Activated CD8-positive, alpha-beta T cell treated with anti-CD3 and anti-CD28 coated beads for 36 hours (primary cell): ENCODE measurements at regions not wholly inside any gene's neighbourhood (a gene's known extent, or its start where the extent isn't known, plus 50 kb on each side); places are given as distances from the start of the nearest gene placed in this dataset.
"Not testable (repeated sequence)": the region's sequence is repeated elsewhere in the genome, so short reads cannot be mapped to it uniquely, and the experiment has no call there.

Source experiments
- ATAC-seq: fragments of 200-7000 bp; cut with Tn5 transposase; one replicate; pipeline ENCODE4 v1.10.0; 2021; ENCODE audit warnings: mild to moderate bottlenecking, moderate library complexity
- CTCF ChIA-PET: fragments of 350-600 bp; sonication (Branson Sonifier 250); formaldehyde crosslinking; loops from one replicate; lab custom pipeline; 2021; ENCODE audit warnings: antibody characterized with exemption; lab: Charles Lee
- POLR2A ChIA-PET: fragments of 350-600 bp; sonication (Branson Sonifier 250); formaldehyde crosslinking; loops from one replicate; lab custom pipeline; 2021; ENCODE audit warnings: antibody characterized with exemption; lab: Charles Lee
- DNase-seq: peaks from one replicate; pipeline ENCODE4 v3.0.0-alpha.2; 2020
- H3K27ac Mint-ChIP-seq: one replicate; pipeline ENCODE4 v1.8.0; 2021; ENCODE audit warnings: mild to moderate bottlenecking, mixed read lengths
- H3K27me3 Mint-ChIP-seq: one replicate; pipeline ENCODE4 v1.8.0; 2021; ENCODE audit warnings: mixed read lengths
- H3K36me3 Mint-ChIP-seq: one replicate; pipeline ENCODE4 v1.8.0; 2021; ENCODE audit warnings: low read depth, mixed read lengths
- H3K4me1 Mint-ChIP-seq: one replicate; pipeline ENCODE4 v1.8.0; 2021; ENCODE audit warnings: low read depth, mixed read lengths
- H3K4me3 Mint-ChIP-seq: one replicate; pipeline ENCODE4 v1.8.0; 2021; ENCODE audit warnings: mild to moderate bottlenecking, moderate library complexity, mixed read lengths
- H3K9me3 Mint-ChIP-seq: one replicate; pipeline ENCODE4 v1.8.0; 2021; ENCODE audit warnings: mixed read lengths
- intact Hi-C: fragments of 100-400 bp; cut with micrococcal nuclease; formaldehyde crosslinking; loops from one replicate; pipeline ENCODE4 v1.10.0; 2022
- TF ChIP-seq, protein P1 (sequence below): fragments of 200-600 bp; IDR thresholded peaks from one replicate; pipeline ENCODE4 v1.8.0; 2022; ENCODE audit warnings: antibody characterized with exemption, mild to moderate bottlenecking

- Mint-ChIP-seq H3K9me3 (no peaks in the 10 kb centered on the region), H3K4me1 (no peaks in the 10 kb centered on the region), H3K4me3 (no peak overlapping the region), H3K27ac (no peak overlapping the region), H3K27me3 (peaks cover 8% of the 10 kb centered on the region), H3K36me3 (no peaks in the 10 kb centered on the region)
- intact Hi-C loops: no loop called here
- TF ChIP-seq, protein P1, sequence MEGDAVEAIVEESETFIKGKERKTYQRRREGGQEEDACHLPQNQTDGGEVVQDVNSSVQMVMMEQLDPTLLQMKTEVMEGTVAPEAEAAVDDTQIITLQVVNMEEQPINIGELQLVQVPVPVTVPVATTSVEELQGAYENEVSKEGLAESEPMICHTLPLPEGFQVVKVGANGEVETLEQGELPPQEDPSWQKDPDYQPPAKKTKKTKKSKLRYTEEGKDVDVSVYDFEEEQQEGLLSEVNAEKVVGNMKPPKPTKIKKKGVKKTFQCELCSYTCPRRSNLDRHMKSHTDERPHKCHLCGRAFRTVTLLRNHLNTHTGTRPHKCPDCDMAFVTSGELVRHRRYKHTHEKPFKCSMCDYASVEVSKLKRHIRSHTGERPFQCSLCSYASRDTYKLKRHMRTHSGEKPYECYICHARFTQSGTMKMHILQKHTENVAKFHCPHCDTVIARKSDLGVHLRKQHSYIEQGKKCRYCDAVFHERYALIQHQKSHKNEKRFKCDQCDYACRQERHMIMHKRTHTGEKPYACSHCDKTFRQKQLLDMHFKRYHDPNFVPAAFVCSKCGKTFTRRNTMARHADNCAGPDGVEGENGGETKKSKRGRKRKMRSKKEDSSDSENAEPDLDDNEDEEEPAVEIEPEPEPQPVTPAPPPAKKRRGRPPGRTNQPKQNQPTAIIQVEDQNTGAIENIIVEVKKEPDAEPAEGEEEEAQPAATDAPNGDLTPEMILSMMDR: no peak
- ATAC-seq (no peak), DNase-seq (no peak)
- CTCF ChIA-PET: no interaction called here
- POLR2A ChIA-PET: no interaction called here
These were observed 64.1 kb upstream of the MMS22L start for GRCh38 chr6:97347111-97347510.

DNA sequence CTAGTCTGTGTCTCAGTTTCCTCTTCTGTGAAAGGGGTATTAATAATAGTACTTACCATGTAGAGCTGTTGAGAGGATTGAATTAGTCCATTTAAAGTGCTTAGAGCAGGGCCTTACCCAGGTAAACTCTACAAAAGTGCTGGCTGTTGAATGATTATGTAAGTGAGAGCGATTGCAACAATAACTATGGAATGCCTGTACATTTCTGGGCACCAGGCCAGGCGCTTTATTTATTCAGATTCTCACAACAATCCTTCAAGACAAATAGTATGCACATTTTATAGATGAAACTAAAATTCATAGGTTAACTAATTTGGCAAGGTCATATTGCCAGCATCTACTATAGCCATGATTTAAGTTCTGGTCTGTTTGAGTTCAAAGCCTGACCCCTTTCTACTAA lies 78.3 kb upstream of the MMS22L start:
- intact Hi-C loops: no loop called here
- TF ChIP-seq, protein P1: no peak
- no peak overlapping the region for H3K4me3 Mint-ChIP-seq
- DNase-seq (no peak), ATAC-seq (no peak)
- H3K27ac Mint-ChIP-seq: no peak overlapping the region
- H3K36me3 Mint-ChIP-seq: no peaks in the 10 kb centered on the region
- ChIA-PET POLR2A (no interaction called here), CTCF (no interaction called here)
- H3K9me3 Mint-ChIP-seq: no peaks in the 10 kb centered on the region
- H3K4me1 Mint-ChIP-seq: no peaks in the 10 kb centered on the region
- peaks cover 9% of the 10 kb centered on the region for H3K27me3 Mint-ChIP-seq

DNA sequence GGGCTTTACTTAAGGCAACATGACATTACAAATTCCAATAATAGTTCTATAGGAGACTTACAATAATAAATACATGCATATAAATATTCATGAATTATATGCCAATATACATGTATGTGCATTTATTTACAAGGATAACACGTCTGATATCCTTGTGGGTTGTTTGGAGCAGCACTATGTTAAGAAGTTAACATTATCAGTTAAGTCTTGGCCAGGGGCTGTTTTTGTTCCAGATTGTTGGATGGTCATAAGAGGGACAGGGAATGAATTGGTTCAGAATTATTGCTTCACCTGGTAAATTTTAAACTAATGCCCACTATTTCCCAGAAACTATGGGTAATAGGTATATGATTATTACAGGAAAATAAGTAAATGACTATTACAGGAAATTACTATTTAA lies 81.3 kb upstream of the MMS22L start:
- ATAC-seq: no peak
- H3K27ac Mint-ChIP-seq: no peak overlapping the region
- TF ChIP-seq, protein P1: no peak
- no peaks in the 10 kb centered on the region for H3K9me3 Mint-ChIP-seq
- no peaks in the 10 kb centered on the region for H3K4me1 Mint-ChIP-seq
- no peak overlapping the region for H3K4me3 Mint-ChIP-seq
- peaks cover 4% of the 10 kb centered on the region for H3K27me3 Mint-ChIP-seq
- ChIA-PET POLR2A (no interaction called here), CTCF (no interaction called here)
- DNase-seq: no peak
- intact Hi-C loops: no loop called here
- H3K36me3 Mint-ChIP-seq: no peaks in the 10 kb centered on the region

- ATAC-seq, H3K4me1 Mint-ChIP-seq, H3K36me3 Mint-ChIP-seq, CTCF ChIA-PET, H3K27ac Mint-ChIP-seq, POLR2A ChIA-PET, H3K4me3 Mint-ChIP-seq, H3K9me3 Mint-ChIP-seq, DNase-seq, H3K27me3 Mint-ChIP-seq, intact Hi-C loops: not testable (repeated sequence)
These were observed 99.1 kb upstream of the MMS22L start for GRCh38 chr6:97382071-97382470.

DNA sequence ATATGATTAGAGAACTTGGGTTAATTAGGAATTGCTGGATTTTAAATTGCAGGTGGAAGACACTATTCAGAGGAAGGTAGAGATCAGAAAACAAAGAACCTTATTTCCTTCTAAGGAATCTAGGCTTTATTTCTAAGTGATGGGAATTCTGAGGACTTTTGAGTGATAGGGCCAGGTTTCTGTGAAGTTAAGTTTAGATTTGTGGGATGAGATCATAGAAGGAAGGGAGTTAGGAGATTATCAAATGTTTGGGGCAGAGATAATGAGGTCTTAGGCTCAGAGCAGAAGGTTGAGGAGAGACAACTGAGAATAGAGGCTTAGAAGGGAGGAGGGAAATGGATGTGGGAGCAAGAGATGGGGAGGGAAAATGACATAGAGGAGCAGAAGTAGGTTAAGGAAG lies 109.7 kb upstream of the MMS22L start:
- no peak for ATAC-seq
- CTCF ChIA-PET: interaction anchor here (1.1 to 2.0 kb wide), 4 partner anchors 204 to 326 kb away, joined by 3 to 6 read pairs (median 5); no protein-coding TSS in a partner anchor
- intact Hi-C loops: loop anchor here (1.0 kb wide), 1 partner anchor 324 kb away; no protein-coding TSS in a partner anchor

More for the DNA sequence above, 109.7 kb upstream of the MMS22L start:
- H3K36me3 Mint-ChIP-seq: no peaks in the 10 kb centered on the region
- DNase-seq: no peak
- TF ChIP-seq, protein P1: no peak
- H3K9me3 Mint-ChIP-seq: no peaks in the 10 kb centered on the region
- no peaks in the 10 kb centered on the region for H3K4me1 Mint-ChIP-seq
- no peak overlapping the region for H3K27ac Mint-ChIP-seq
- POLR2A ChIA-PET: no interaction called here
- no peak overlapping the region for H3K4me3 Mint-ChIP-seq
- H3K27me3 Mint-ChIP-seq: peaks cover 9% of the 10 kb centered on the region
